T1000 (cell line): ENCODE measurements at regions not wholly inside any gene's neighbourhood (a gene's known extent, or its start where the extent isn't known, plus 50 kb on each side); places are given as distances from the start of the nearest gene placed in this dataset.
"Not testable (repeated sequence)": the region's sequence is repeated elsewhere in the genome, so short reads cannot be mapped to it uniquely, and the experiment has no call there.

ENCODE experiments used
- DNase-seq: peaks from one replicate; lab custom pipeline; 2025; ENCODE audit warnings: mixed read lengths; lab: John Stamatoyannopoulos, UW

GRCh38 chr13:81393110-81393509 lies 1052.2 kb upstream of the SPRY2 start:
- DNase-seq, result no peak

DNA sequence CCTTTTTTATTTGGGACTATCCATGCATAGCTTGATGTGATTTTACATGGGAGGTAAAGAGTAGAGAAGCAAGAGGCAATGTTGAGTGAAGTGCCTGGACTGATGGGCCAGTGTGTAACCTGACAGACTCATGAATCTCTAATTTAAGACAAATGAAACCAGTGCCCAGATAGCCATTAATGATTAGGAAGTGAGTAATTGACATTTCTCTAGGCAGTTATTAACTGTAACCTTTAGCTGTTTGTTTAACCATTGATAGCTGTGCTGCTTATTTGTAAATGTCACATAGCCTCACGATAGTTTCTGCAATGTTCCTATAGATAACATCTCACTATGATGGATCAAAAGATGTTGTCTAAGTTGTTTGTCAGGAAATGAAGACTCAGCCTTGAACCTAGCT lies 1047.5 kb upstream of the SPRY2 start:
- DNase-seq, result no peak

GRCh38 chr13:81383444-81383843 lies 1042.5 kb upstream of the SPRY2 start:
- DNase-seq, result no peak

DNA sequence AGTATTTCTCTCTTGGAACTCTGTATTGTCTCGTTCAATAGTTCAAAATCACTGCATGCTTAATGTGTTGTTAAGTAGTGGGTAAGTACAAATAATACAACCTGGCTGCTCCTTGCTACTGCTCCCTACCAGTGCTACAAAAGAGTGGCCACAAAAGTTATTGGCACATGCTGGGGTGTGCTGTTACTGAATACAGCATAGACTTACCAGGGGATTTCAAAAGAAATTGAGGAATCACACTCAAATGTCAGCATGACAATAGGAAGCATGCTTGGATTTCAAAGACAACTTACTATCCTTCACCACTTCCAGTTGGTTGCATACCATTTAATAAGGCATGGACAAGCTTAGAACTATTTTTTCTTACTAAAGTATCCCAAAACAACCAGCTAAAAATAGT lies 1041.3 kb upstream of the SPRY2 start:
- DNase-seq, result no peak

GRCh38 chr13:81381560-81381959 lies 1040.6 kb upstream of the SPRY2 start:
- no peak for DNase-seq

GRCh38 chr13:81379183-81379582 lies 1038.3 kb upstream of the SPRY2 start:
- no peak for DNase-seq

- no peak for DNase-seq
Measured at GRCh38 chr13:81377921-81378320, 1037.0 kb upstream of the SPRY2 start.

DNA sequence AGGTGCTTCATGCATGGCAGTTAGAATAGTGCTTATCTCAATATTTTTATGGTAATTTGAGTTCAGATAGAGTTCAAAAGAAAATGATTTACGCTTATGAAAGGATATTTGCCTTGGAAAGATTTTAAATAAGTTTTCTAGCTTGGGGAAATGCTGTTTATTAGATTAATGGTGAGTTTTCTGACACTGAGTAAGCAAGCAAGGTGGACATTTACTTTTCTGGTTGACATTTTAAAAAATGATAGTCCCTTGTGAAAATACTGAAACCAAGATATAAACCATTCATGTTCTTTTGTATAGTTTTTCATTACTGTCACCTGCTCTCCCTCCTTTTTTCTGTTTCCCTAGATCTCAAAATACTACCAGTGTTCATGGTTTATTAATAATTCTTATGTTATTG lies 1034.8 kb upstream of the SPRY2 start:
- no peak for DNase-seq

DNA sequence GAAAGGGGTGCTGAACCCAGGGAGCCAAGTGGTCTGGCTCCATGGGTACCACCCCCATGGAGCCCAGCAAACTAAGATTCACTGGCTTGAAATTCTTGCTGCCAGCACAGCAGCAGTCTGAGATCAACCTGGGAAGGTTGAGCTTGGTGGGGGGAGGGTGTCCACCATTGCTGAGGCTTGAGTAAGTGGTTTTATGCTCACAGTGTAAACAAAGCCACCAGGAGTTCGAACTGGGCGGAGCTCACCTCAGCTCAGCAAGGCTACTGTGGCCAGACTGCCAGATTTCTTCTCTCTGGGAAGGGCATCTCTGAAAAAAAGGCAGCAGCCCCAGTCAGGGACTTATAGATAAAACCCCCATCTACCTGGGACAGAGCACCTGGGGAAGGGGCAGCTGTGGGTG lies 1021.8 kb upstream of the SPRY2 start:
- DNase-seq, result not testable (repeated sequence)

DNA sequence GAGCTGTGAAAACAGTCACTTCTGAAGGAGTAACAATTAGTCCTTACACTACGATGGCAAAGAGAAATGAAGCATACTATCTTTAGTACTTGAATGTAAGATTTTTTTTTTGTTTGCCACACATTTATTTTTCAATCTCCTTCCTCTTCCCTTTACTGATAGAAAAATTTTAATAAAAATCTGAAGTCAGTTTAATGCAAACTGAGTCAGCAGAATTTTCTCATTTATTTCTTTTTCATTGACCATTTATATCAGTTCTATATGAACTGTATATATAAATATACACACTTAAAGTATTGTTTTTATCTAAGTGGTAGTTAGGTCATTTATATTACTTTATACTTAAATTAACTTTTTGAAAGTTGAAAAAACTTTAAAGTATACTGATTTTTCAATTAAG lies 1009.1 kb upstream of the SPRY2 start:
- DNase-seq, result no peak

GRCh38 chr13:81340118-81341069 lies 999.5 kb upstream of the SPRY2 start:
- not testable (repeated sequence) for DNase-seq

DNA sequence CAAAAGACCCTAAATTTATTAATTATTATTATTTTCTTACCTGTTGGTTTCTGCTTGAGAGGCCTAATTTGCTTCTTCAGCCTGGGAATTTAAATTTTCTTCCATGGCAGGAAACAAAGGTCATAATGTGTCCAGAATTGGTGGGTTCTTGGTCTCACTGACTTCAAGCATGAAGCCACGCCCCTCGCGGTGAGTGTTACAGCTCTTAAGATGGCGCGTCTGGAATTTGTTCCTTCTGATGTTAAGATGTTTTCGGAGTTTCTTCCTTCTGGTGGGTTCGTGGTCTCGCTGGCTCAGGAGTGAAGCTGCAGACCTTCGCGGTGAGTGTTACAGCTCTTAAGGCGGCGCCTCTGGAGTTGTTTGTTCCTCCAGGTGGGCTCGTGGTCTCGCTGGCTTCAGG lies 998.7 kb upstream of the SPRY2 start:
- DNase-seq, result not testable (repeated sequence)

GRCh38 chr13:81334481-81334880 lies 993.6 kb upstream of the SPRY2 start:
- no peak for DNase-seq

GRCh38 chr13:81326913-81327312 lies 986.0 kb upstream of the SPRY2 start:
- no peak for DNase-seq

DNA sequence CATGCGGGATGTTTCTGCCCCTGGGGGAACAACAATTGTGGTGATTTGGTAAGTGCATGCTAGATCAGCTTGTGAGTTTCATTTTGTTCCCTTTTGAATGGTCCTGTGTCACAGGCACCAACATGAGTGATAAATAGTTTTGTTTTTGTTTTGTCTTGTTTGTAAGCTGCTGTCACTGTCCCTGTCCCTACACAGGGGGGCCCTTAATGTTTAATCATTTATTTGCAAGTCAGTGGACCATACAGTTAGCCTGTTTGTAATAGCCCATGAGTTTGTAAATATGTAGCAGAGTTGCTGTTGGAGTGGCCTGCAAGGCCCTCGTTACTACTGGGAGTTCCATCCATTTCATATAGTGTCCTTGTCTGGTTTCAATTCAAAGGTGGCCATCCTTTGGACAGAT lies 979.6 kb upstream of the SPRY2 start:
- DNase-seq, result no peak

DNA sequence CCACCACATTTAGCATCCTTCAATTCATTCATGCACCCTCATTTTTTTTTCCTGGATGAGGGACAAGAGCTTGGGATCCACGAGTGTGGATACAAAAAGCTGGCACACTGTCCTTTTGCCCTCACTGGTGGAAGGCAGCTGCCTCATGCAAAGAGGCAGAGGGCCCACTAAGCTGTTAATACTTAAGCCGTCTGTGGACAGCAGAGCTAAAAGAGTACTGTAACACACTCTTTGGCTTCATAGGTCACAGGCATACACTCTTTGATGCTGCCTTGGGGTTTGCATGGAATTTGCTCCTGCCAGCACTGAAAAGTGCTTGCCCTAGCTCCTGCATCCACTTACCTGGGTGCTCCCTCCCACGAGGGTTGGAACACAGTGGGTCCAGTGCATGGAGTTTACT lies 978.4 kb upstream of the SPRY2 start:
- DNase-seq, result no peak

- no peak for DNase-seq
Measured at GRCh38 chr13:81318231-81319019, 977.5 kb upstream of the SPRY2 start.

- no peak for DNase-seq
Measured at GRCh38 chr13:81314461-81314860, 973.5 kb upstream of the SPRY2 start.

DNA sequence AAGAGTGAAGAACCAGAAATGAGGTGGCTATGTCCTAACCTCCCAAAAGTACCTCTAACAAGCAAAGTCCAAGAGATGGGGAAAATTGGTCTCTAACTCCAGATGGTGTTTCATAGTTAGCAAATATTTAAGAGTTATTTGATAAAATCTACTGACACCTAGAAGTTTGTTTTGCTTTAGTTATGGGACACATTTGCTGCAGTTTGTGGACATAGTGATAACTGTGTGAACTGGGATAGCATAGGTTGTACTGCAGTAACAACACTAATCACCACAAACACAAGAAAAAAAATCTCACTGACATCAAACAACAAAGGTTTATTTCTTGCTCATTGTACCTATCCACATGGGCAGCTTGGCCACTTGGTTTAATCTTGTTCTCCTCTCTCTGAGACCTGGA lies 965.0 kb upstream of the SPRY2 start:
- no peak for DNase-seq

DNA sequence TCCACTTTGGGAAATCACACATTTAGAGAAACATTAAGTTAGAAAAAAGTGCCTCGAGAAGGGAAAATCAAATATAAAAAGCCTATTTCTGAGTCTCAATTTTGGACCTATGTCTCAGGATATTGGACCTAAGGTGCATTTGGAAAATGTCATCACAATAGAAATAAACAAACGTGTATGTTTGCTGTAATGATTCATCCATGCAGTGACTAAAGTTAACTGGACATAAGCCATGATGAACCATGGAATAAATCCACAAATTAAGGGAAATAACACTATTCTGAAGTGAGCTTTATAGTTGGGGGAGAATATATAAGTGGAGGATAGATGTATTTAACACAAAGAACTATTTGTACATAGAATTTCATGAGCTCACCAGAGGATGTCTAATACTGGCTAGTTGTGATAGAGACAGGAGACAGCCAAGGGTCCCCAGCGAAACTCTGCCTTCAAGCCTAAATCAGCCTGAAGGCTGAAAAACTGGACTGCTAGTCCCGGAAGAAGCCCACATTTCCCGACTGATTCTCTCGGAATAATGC lies 963.3 kb upstream of the SPRY2 start:
- DNase-seq, result no peak

GRCh38 chr13:81302677-81303076 lies 961.8 kb upstream of the SPRY2 start:
- DNase-seq, result no peak

DNA sequence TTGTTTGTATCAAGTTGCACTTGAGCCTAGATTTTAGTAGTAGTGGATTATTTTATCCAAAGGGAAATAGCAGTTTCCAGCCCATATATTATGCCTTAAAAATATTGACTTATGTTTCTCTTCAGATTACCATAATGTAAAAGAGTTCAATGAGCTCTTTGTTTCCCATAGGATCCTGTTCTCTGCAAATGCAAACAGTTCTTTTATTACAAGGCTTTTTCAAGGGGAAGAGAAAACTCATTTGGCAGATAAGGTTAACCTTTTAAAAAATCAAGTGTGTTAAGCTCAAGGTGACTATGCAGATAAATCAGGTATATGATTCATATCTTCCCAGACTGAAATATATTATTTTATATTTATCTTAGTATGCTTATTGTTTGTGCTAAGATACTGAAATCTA lies 961.2 kb upstream of the SPRY2 start:
- DNase-seq, result no peak

GRCh38 chr13:81295177-81295576 lies 954.3 kb upstream of the SPRY2 start:
- DNase-seq, result no peak
